NCI-H226 (cell line): ENCODE measurements at regions not wholly inside any gene's neighbourhood (a gene's known extent, or its start where the extent isn't known, plus 50 kb on each side); places are given as distances from the start of the nearest gene placed in this dataset.

Experiments
- DNase-seq: peaks from one replicate; pipeline ENCODE4 v3.0.0-alpha.2; 2015

DNA sequence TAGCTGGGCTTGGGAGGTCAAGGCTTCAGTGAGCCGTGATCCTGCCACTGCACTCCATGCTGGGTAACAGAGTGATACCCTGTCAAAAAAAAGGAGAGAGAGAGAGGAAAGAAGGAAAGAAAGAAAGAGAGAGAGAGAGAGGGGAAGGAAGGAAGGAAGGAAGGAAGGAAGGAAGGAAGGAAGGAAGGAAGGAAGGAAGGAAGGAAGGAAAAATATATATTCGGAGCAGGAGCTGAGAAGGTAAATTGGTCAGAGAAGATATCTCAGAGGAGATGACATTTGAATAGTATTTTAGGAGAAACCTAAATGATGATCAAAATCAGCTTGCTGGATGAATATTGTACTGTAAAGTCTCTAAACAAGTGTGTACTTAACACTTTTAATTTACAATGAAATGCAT lies 633.1 kb downstream of the ZPLD1 start:
- DNase-seq: no peak

- DNase-seq: no peak
Measured at GRCh38 chr3:103075282-103075681, 640.5 kb downstream of the ZPLD1 start.

DNA sequence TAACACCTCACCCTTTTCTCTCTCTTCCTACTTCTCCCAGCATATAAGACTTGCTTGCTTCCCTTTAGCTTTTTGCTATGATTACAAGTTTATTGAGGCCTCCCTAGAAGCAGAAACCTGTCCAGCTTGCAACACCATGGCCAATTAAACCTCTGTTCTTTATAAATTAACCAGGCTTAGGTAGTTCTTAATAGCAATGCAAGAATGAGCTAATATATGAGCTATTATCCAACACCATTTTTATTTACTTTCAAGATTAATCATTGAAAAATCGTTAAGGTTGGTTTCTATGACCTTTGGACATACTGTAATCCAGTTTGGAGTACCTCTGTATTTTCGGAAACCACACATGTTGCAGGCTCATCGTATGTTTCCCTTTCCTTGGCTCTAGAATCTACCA lies 643.1 kb downstream of the ZPLD1 start:
- DNase-seq: no peak

- no peak for DNase-seq
Measured at GRCh38 chr3:103082501-103082900, 647.7 kb downstream of the ZPLD1 start.

DNA sequence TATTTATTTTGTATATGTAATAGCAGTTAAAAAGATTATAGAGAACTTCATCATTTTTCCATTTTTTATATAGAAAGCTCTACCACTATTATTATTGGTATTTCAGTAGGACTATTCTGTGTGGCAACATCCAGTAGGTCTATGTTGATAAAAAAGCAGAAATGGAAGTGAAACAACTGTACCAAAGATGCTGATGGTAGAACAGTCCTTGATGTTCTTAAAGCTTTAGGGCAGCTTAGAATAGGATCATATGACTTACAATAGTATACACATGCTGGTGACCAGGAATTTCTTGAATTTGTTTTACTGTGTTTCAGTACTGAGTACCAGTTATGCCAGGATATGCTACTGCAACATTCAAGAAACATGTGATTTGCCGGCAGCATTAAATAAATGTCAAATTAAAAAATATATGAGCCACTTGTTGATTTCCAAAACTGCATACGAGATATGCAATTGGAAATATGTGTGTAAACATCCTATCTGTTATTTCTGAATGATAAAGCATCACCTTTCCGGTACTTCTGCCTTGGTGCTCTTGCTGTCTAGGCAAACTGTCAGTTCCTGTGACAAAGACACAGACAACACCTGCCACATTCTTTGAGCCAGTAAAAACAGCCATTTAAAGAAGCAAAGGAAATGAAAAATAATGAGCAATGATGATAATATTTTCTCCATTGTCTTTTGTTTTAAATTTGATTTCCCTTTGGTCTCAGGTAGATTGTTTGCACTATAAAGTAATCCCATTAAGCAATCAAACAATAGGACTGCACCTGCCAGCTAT lies 649.2 kb downstream of the ZPLD1 start:
- no peak for DNase-seq

GRCh38 chr3:103085465-103085864 lies 650.6 kb downstream of the ZPLD1 start:
- no peak for DNase-seq

DNA sequence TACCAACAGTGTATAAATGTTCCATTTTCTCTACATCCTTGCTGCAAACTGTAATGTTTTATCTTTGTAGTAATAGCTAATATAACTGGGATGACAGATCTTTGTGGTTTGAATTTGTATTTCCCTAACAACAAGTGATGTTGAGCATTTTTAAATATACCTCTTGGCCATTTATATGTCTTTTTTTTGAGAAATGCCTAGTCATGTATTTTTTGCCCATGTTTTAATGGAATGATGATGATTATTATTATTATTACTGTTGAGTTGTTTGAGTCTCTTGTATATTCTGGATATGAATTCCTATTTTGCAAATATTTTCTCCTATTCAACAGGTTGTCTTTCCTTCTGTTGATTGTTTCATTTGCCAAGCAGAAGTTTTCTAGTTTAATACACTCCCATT lies 654.9 kb downstream of the ZPLD1 start:
- no peak for DNase-seq

- DNase-seq: no peak
Measured at GRCh38 chr3:103105206-103105605, 670.4 kb downstream of the ZPLD1 start.

DNA sequence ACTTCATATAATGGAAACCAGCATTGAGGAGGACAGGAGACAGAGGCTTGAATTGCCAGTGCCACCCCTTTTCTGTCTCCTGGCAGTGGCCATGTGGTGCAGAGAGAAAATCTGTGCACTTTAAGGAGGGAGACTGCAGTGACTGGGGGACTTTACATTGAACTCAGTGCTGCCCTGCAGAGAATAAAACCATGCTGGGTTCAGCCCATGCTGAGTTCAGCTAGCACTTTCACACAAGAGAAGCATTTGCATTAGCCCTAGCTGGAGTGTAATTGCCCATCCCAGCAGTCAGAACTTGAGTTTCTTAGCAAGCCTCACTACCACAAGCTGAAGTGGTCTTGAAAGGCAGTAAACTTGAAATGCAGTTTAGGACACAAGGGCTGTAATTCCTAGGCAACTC lies 677.5 kb downstream of the ZPLD1 start:
- no peak for DNase-seq

DNA sequence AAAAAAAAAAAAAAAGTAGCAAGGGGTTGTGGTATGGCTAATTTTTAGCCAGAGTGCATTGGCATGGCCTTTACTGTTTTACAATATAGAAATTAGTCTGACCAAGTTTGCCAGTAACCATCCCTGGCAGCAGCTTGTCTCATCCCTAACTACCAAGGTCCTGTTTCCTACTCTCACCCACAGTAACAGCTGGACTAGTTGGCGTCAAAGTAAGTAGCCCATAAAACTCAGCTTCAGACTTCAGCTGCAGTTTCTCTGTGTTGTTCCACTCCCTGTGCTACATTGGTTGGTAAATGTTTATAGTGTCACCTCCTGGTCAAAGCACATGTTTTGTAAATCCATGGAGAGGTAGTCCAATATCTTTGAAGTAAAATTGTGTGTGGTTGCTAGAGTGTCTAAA lies 691.3 kb downstream of the ZPLD1 start:
- no peak for DNase-seq

GRCh38 chr3:103127098-103127630 lies 692.3 kb downstream of the ZPLD1 start:
- no peak for DNase-seq

DNA sequence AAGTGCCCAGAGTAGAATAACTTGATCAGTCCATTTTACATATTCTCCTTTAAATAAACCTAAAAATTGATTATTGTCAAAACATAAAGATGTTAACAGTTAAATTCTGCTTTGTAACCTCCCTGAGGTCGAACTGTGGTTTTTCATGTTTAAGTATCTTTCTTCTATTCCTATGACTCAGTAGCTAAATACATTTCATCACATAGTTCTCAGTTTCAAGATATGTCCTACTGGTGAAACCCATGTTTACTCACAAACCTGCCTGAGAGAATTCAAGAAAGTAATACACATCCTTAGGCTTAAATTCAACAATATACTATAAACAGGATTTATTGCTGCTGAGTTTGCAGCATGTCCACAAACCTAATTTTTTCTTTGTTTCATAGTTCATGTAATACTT lies 692.9 kb downstream of the ZPLD1 start:
- DNase-seq: peak; percentile 22

- no peak for DNase-seq
Measured at GRCh38 chr3:103134023-103134724, 699.4 kb downstream of the ZPLD1 start.

DNA sequence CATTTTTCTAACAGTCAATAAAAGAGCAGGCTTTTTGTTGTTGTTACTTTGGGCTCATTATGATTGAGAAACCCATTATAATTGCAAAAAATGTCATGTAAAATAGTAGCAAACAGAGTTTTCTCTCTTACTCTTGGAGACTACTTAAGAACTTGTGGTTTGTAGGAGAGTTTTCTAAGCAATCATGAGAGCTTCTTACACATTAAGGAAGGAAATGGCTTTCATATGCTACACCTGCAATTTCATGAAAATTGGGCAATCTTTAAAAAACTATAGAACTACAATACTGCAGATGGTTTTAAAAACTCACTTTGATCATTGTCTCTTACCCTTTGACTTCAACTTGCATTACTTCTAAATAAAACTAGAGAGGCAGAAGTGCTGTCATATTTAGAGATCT lies 701.8 kb downstream of the ZPLD1 start:
- DNase-seq: no peak

- no peak for DNase-seq
Measured at GRCh38 chr3:103137830-103138229, 703.0 kb downstream of the ZPLD1 start.

DNA sequence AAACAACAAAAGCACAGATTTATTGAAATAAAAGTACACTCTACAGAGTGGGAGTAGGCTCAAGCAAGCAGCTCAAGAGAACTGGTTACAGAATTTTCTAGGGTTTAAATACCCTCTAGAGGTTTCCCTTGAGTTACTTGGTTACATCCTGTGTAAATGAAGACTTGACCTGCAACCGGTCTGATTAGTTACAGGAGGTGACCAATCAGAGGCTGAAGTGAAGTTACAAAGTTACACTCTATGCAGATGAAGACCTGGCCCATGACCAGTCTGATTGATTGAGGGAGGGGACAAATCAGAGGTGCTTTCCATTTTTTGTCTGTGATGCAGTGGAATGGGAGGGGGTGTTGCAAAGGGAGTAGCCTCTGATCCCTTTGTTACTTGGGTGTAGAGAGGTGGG lies 723.4 kb downstream of the ZPLD1 start:
- DNase-seq: no peak

DNA sequence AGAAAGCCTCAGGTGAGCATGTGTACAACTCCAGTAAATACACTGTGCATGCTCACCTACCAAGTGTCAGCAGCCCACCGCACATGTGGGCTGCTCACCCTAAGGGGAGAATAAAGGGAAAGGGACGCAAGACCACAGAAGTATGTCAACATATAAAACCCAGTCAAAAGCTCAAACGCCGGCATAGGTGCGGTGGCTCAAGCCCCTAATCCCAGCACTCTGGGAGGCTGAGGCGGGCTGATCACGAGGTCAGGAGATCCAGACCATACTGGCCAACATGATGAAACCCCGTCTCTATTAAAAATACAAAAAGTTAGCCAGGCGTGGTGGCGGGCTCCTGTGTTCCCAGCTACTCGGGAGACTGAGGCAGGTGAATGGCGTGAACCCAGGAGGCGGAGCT lies 732.1 kb downstream of the ZPLD1 start:
- DNase-seq: no peak

- no peak for DNase-seq
Measured at GRCh38 chr3:103167850-103168249, 733.0 kb downstream of the ZPLD1 start.

DNA sequence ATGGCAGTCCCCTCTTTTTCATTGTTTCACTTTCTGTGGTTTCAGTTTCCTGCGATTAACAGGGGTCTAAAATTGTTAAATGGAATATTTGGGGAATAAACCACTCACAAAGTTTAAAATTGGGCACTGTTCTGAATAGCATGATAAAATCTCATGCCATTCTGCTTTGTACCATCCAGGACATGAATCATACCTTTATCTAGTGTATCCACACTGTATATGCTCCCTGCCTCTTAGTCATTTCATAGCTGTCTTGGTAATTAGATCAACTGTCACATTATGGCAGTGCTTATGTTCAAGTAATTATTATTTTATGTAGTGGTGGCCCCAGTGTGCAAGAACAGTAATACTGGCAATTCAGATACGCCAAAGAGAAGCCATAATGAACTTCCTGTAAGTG lies 734.5 kb downstream of the ZPLD1 start:
- peak; percentile 11 for DNase-seq

- no peak for DNase-seq
Measured at GRCh38 chr3:103170651-103171050, 735.8 kb downstream of the ZPLD1 start.

DNA sequence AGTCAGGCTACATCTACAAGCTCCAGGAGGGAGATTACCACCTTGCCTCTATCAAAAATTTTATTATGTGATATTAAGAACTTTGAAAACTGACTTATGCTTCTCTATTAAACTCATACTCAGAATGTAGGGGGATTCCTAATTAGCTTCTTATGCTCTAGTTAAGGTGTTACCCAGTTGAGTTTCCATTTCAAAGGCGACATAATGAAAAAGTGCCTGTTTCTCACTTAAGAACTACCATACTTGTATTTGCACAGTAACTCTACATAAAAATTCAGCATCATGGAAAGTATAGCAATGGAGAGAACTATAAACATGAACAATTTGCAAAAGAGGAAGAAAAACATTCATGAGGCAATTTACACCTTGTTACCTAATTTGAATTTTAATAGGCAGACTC lies 739.1 kb downstream of the ZPLD1 start:
- DNase-seq: no peak

DNA sequence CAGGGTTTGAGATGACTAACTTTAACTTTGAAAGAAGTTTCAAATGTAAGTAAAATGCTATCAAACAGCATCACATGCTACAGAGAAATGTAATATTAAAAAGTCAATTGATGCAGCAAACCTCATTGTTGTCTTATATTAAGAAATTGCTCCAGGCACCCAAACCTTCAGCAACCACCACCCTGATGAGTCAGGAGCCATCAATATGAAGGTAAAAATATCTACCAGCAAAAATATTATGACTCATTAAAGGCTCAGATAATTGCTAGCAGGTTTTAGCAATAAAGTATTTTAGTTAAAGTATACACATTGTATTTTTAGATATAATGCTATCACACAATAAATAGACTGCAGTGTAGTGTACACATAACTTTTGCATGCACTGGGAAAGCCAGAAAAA lies 746.3 kb downstream of the ZPLD1 start:
- DNase-seq: peak; percentile 60

GRCh38 chr3:103184772-103185171 lies 750.0 kb downstream of the ZPLD1 start:
- no peak for DNase-seq

- no peak for DNase-seq
Measured at GRCh38 chr3:103189941-103190340, 755.1 kb downstream of the ZPLD1 start.
